ENCODE measurements at regions not wholly inside any gene's neighbourhood (a gene's known extent, or its start where the extent isn't known, plus 50 kb on each side); places are given as distances from the start of the nearest gene placed in this dataset.
A peak's percentile ranks its signal among the peaks of the same experiment; 100 is the strongest.
"Not testable (repeated sequence)": the region's sequence is repeated elsewhere in the genome, so short reads cannot be mapped to it uniquely, and the experiment has no call there.

- no peak for DNase-seq (ENCODE audit: low read depth)
These were observed 110.9 kb upstream of the COL5A1 start for GRCh38 chr9:134530724-134531123.

DNA sequence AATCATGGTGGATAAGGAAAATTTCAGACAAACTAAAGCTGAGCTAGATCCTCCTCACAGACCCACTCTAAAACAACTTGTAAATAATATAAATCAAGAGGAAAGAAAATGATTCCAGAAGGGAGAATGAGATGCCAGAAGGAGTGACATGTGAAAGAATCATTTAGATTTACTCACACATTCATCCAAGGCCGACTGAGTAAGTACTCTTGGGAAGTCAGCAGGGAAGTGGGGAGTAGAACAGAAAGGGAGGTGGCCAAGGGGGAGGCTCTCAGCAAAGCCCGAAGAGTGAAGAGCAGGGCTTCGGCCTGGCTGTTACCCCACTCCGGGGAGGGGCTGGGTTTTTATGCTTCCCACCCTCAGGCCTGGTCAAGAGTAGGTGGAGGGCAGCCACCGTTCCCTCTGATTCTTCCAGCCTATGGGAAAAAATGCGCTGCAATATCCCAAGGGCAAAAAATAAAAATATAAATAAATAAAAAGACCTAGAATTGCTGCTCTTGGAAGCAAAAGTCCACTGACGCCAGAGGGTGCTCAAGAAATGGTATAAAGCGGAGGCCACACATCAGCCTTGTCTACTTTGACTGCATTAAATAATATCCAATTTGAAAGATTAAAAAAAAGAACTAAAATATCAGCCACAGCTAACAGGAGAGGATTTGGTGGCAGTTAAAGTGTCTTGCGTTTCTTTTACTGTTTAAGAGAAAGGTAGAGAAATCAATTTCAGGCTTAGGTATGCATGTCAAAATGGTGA, 110.2 kb upstream of the COL5A1 start:
- DNase-seq (ENCODE audit: low read depth), result no peak

DNA sequence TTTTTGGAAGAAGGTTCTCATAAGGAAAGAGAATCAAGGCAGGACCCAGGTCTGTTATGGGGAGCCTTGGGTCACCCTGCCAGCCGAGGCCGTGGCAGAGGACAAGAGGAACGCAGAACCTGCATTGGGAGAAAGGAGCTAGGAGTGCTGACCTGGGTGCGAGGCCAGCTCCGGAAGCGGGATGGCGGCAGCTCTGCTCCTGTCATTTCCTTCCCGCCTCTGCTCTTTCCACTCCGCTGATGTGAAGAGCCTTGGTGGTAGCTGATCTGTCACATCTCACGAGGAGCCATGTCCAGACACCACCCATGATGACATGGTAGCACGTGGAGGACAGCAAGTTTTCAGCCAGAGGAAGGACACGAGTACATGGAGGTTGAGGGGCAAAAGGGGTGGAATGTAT, 109.5 kb upstream of the COL5A1 start:
- no peak for DNase-seq (ENCODE audit: low read depth)

DNA sequence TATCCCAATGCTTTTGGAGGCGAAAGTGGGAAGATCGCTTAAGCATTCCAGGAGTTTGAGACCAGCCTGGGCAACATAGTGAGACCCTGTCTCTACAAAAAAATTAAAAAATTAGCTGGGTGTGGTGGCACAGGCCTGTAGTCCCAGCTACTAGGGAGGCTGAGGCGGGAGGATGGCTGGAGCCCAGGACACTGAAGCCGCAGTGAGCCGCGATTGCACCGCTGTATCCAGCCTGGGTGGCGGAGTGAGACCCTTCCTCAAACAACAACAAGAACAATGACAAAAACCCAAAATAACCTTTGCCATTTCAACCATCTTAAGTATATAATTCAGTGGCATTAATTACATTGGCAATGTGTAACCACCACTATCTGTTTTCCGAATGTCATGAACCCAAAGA, 108.9 kb upstream of the COL5A1 start:
- DNase-seq (ENCODE audit: low read depth), result not testable (repeated sequence)

GRCh38 chr9:134533850-134534588, 107.6 kb upstream of the COL5A1 start:
- no peak for DNase-seq (ENCODE audit: low read depth)

GRCh38 chr9:134534661-134535080, 106.9 kb upstream of the COL5A1 start:
- peak; percentile 20 for DNase-seq (ENCODE audit: low read depth)

DNA sequence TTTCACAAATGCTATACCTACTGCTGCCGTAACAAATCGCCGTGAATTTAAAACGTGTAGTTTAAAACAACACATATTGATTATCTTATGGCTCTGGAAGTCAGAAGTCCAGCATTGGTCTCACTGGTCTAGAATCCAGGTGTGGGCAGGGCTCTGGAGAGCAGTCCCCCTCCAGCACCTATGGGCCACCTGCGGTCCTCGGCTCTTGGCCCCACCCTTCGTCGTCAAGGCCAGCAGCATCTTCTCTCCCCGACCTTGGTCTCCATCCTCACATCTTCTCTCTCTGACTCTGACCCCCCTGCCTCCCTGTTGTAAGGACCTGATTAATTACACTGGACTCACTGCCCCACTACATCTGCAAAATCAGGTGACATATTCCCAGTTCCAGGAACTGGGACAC, 106.4 kb upstream of the COL5A1 start:
- no peak for DNase-seq (ENCODE audit: low read depth)

DNA sequence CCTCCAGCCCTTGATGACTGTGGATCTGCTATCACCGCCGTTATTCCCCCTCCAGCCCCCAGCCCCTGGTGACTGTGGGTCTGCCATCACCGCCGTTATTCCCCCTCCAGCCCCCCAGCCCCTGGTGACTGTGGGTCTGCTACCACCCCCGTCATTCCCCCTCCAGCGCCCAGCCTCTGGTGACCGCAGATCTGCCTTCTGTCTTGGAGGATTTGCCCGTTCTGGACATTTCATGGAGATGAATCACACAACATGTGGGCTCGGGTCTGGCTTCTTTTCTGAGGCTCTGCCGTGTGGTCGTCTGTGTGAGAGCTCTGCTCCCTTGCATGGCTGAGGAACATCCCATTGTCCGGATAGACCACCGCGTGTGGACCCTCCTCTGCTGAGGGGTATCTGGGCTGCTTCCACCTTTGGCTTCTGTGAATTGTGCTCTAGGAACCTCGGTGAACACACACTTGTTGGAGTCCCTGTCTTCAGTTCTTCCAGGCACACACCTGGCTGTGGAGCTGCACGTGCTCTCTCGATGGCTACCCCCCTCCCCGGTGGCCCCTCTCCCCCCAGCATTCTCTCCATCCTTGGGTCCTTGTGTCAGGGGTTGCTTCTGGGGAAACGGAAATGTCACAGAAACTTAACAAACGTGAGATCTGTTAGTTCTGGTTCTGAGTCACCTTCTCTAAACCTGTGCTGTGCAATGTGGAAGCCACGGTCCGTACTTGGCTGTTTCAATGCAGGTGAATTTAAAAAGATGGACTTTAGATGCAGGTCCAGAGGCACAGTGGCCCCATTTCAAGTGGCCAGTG, 105.3 kb upstream of the COL5A1 start:
- peak; percentile 91 for DNase-seq (ENCODE audit: low read depth)

DNA sequence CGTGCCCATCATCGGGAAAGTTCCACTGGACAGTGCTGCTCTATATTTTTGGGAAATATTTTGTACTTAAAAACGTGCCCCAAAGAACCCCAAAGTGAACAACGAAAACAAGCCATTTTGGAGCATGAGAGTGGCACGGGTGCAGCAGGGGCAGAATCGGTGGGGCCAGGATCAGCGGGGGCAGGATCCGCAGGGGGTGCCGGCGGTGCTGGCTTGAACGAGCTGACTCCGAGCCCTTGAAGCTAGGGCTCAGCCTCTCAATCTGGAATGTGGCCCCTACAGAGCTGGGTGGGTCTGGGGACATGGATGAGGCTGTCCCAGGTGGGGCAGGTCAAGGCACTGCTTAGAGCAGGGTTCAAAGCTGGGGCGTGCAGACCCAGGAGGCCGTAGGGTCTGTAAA, 104.7 kb upstream of the COL5A1 start:
- DNase-seq (ENCODE audit: low read depth), result no peak

GRCh38 chr9:134537951-134538641, 103.5 kb upstream of the COL5A1 start:
- no peak for DNase-seq (ENCODE audit: low read depth)

DNA sequence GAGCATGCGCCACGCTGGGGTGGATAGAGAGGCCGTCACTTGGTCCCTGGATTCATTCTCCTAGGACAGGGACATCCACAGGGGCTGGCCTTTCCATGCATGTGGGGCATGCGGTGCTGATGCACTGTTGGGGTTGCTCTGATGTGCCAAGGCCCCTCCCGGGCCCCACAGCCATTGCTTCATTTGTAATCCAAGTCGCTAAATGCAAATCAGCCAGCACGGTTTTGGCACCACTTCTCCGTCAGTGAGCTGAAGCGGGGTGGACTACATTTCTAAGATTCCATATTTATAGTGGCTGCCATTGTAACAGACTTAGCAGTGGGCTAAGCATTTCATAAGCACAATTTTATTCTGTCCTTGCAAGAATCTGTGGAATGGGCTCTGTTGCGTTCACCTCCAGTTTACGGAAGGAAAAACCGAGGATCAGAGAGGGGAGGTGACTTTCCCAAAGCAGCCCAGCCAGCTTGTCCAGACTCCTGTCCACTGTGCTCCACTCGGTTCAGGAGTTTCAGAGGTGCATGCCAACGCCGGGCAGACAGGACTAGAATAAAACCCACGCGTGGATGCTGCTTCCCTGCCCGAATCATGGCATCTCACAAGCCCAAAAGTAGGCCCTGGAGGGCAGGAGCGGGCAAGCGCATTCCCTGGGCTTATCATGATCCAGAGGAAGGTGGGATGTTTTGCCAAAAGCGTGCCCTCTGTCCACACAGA, 102.6 kb upstream of the COL5A1 start:
- DNase-seq (ENCODE audit: low read depth), result no peak

DNA sequence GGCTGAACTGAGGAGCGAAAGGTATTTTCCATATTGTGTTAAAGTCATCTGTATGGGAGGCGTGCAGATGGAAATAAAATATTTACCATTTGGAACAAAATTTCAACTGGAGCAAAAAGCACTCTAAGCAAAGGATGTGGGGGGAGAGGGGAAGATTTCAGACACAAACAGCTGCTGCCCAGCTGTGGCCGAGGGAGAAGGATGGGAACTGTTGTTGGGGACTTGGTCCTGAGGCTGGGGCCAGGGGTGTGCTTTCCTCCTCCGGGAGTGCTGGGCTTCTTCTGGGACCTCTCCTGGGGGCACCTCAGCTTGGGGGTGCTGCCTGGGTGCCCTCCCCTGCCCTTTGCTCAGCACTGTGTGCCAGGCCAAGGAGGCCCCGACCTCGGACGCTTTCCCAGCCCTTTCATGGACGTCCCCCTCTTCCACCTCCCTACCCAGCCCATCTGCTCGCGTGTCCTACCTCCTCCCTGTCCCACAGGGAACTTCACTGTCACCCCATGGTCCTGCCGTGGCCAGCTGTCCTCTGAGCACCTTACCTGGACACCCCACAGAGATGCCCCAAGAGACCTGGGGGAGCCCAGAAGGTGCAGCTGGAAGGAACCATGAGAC, 101.9 kb upstream of the COL5A1 start:
- no peak for DNase-seq (ENCODE audit: low read depth)

GRCh38 chr9:134540276-134541096, 101.1 kb upstream of the COL5A1 start:
- DNase-seq (ENCODE audit: low read depth), result no peak

GRCh38 chr9:134541097-134541747, 100.4 kb upstream of the COL5A1 start:
- no peak for DNase-seq (ENCODE audit: low read depth)

DNA sequence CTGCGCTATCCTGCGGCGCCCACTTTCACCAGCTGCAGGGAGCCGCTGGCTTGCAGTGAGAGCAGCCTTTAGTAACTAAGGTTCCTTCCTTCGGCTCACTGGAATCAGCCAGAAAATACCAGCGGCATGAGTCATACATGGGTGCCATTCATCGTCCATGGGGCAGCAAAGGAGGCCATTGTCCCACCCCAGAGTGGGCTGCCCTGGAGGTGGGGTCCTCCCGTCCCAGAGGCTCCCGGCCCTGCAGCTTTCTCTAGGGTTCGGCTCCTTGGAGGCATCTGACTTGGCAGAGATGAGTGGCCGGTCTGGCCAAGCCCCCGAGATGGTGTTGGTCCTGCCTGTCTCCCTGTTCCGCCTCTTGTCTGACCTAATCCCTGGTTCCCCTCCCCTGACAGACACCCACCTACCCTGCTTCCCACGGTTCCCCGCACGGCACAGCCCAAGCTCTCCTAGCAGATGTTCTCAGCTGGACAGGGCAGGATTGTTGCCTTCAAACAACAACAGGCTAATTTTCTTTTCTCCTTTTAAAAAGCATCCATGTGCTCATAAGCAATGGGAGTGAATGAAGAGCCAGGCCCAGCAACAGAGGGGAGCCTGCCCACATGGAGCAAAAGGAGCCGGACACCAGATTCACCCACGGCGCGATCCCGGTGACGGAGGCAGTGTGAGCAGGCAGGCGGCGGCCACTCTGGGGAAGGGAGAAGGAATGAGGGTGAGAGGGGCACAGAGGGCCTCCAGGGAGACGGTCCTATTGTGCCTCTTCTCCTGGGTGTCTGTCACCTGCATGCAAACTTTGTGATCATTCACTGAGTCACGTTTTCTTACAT, 97.0 kb upstream of the COL5A1 start:
- peak; percentile 83 for DNase-seq (ENCODE audit: low read depth)

- DNase-seq (ENCODE audit: low read depth), result peak; percentile 32
These were observed 96.4 kb upstream of the COL5A1 start for GRCh38 chr9:134545215-134545542.

- DNase-seq (ENCODE audit: low read depth), result peak; percentile 67
These were observed 95.9 kb upstream of the COL5A1 start for GRCh38 chr9:134545543-134546245.

- DNase-seq (ENCODE audit: low read depth), result no peak
These were observed 95.3 kb upstream of the COL5A1 start for GRCh38 chr9:134546246-134546731.

Data from ELR (cell line).